ENCODE measurements at regions not wholly inside any gene's neighbourhood (a gene's known extent, or its start where the extent isn't known, plus 50 kb on each side); places are given as distances from the start of the nearest gene placed in this dataset.

GRCh38 chr21:28220680-28221079, 772.0 kb downstream of the LTN1 start:
- DNase-seq, result no peak
- TF ChIP-seq EP300 (IDR thresholded peaks at IDR 0.05) (no peak), POLR2A (IDR thresholded peaks at IDR 0.05) (no peak), CTCF (IDR thresholded peaks at IDR 0.05) (no peak), POLR2AphosphoS5 (IDR thresholded peaks at IDR 0.05) (no peak)
- intact Hi-C loops (cut with DNase I; ENCODE audit: low total_unique reads), result no loop called here
- no peak overlapping the region for H3K27ac ChIP-seq
- peaks cover 0 to 4% (median 0%) of the 10 kb centered on the region in 4 donors for H3K4me1 ChIP-seq
- no peaks in the 10 kb centered on the region for H3K9me3 ChIP-seq
- no peak overlapping the region for H3K4me3 ChIP-seq
- WGBS, 5 donors, result 40 to 63% (median 49%) methylated on average over 2 of the region's 2 CpGs
- H3K36me3 ChIP-seq, result no peaks in the 10 kb centered on the region
- no peaks in the 10 kb centered on the region for H3K27me3 ChIP-seq

GRCh38 chr21:28216976-28217523, 775.6 kb downstream of the LTN1 start:
- no peak overlapping the region for H3K27ac ChIP-seq
- peaks cover 0 to 8% (median 2%) of the 10 kb centered on the region in 4 donors for H3K4me1 ChIP-seq
- DNase-seq, result no peak
- TF ChIP-seq POLR2A (IDR thresholded peaks at IDR 0.05) (no peak), CTCF (IDR thresholded peaks at IDR 0.05) (no peak), POLR2AphosphoS5 (IDR thresholded peaks at IDR 0.05) (no peak), EP300 (IDR thresholded peaks at IDR 0.05) (no peak)
- 0 to 100% (median 51%) methylated on average over 1 of the region's 1 CpG for WGBS, 5 donors
- no peaks in the 10 kb centered on the region for H3K9me3 ChIP-seq
- no peaks in the 10 kb centered on the region for H3K36me3 ChIP-seq
- no peaks in the 10 kb centered on the region for H3K27me3 ChIP-seq
- H3K4me3 ChIP-seq, result no peak overlapping the region
- intact Hi-C loops (cut with DNase I; ENCODE audit: low total_unique reads), result no loop called here

- no peaks in the 10 kb centered on the region for H3K27me3 ChIP-seq
- no peaks in the 10 kb centered on the region for H3K9me3 ChIP-seq
- H3K4me1 ChIP-seq, result peaks cover 0 to 8% (median under 1%) of the 10 kb centered on the region in 4 donors
- no peaks in the 10 kb centered on the region for H3K36me3 ChIP-seq
- H3K27ac ChIP-seq, result peak overlapping the region in 1 of 5 donors; percentile 13
- peak in 1 of 3 donors; percentile 26 for TF ChIP-seq POLR2AphosphoS5 (IDR thresholded peaks at IDR 0.05)
- TF ChIP-seq CTCF (IDR thresholded peaks at IDR 0.05), result no peak
- no peak overlapping the region for H3K4me3 ChIP-seq
- WGBS, 5 donors, result 51 to 67% (median 62%) methylated on average over 5 of the region's 5 CpGs
- intact Hi-C loops (cut with DNase I; ENCODE audit: low total_unique reads), result no loop called here
- DNase-seq, result no peak
Observed at GRCh38 chr21:28215214-28215954, 777.3 kb downstream of the LTN1 start.

GRCh38 chr21:28214786-28215185, 777.9 kb downstream of the LTN1 start:
- WGBS, 5 donors, result 75 to 84% (median 83%) methylated on average over 4 of the region's 4 CpGs
- H3K27ac ChIP-seq, result peak overlapping the region in 1 of 5 donors; percentile 13
- H3K36me3 ChIP-seq, result no peaks in the 10 kb centered on the region
- H3K4me1 ChIP-seq, result peaks cover 0 to 8% (median 0%) of the 10 kb centered on the region in 4 donors
- no peak for DNase-seq
- H3K4me3 ChIP-seq, result no peak overlapping the region
- intact Hi-C loops (cut with DNase I; ENCODE audit: low total_unique reads), result no loop called here
- no peaks in the 10 kb centered on the region for H3K9me3 ChIP-seq
- H3K27me3 ChIP-seq, result no peaks in the 10 kb centered on the region
- TF ChIP-seq POLR2AphosphoS5 (IDR thresholded peaks at IDR 0.05) (no peak), EP300 (IDR thresholded peaks at IDR 0.05) (no peak), CTCF (IDR thresholded peaks at IDR 0.05) (no peak), POLR2A (IDR thresholded peaks at IDR 0.05) (no peak)
